ENCODE measurements at regions not wholly inside any gene's neighbourhood (a gene's known extent, or its start where the extent isn't known, plus 50 kb on each side); places are given as distances from the start of the nearest gene placed in this dataset.
A peak's percentile ranks its signal among the peaks of the same experiment; 100 is the strongest.
"Not testable (repeated sequence)": the region's sequence is repeated elsewhere in the genome, so short reads cannot be mapped to it uniquely, and the experiment has no call there.

DNA sequence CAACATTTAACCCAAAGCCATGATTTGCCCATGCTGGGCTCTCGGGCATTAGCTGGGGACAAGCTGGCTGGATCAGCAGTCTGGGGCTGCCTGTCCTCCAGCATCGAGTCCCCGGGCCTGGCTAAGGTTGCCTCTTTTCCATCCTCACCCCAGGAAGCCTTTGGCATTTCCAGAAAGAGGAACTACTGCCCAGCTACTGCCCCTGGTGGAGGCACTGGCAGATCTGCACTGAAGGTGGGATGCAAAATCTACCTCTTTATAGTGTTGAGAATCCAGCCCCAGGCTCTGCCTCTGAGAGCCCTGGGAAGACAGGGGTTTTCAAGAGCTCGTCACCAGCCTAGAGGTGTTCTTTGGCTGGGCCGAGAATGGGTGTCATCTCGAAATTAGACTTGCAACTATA lies 635.9 kb downstream of the MATN1 start:
- no peaks in the 10 kb centered on the region for H3K4me1 ChIP-seq (ENCODE audit: control insufficient read depth in 2 of 2, insufficient read depth in 2 of 2, low read length in 2 of 2)
- H3K27me3 ChIP-seq (ENCODE audit: control insufficient read depth in 2 of 2, insufficient read depth in 1 of 2, low read length in 1 of 2) = peaks cover 0 to 5% of the 10 kb centered on the region in 2 donors
- peaks cover 2 to 9% of the 10 kb centered on the region in 2 donors for H3K9me3 ChIP-seq (ENCODE audit: control insufficient read depth in 2 of 2, insufficient read depth in 1 of 2, low read length in 1 of 2)
- no peaks in the 10 kb centered on the region for H3K36me3 ChIP-seq (ENCODE audit: control insufficient read depth in 2 of 2, insufficient read depth in 2 of 2, low read length in 1 of 2)
- no peak overlapping the region for H3K27ac ChIP-seq (ENCODE audit: low read depth in 1 of 2, low read length in 1 of 2)
- DNase-seq (ENCODE audit: low read depth in 6 of 9, low spot score in 9 of 9) = no peak
- 51% methylated on average over 6 of the region's 6 CpGs for WGBS
- no peak overlapping the region for H3K4me3 ChIP-seq (ENCODE audit: low read length in 2 of 2)

DNA sequence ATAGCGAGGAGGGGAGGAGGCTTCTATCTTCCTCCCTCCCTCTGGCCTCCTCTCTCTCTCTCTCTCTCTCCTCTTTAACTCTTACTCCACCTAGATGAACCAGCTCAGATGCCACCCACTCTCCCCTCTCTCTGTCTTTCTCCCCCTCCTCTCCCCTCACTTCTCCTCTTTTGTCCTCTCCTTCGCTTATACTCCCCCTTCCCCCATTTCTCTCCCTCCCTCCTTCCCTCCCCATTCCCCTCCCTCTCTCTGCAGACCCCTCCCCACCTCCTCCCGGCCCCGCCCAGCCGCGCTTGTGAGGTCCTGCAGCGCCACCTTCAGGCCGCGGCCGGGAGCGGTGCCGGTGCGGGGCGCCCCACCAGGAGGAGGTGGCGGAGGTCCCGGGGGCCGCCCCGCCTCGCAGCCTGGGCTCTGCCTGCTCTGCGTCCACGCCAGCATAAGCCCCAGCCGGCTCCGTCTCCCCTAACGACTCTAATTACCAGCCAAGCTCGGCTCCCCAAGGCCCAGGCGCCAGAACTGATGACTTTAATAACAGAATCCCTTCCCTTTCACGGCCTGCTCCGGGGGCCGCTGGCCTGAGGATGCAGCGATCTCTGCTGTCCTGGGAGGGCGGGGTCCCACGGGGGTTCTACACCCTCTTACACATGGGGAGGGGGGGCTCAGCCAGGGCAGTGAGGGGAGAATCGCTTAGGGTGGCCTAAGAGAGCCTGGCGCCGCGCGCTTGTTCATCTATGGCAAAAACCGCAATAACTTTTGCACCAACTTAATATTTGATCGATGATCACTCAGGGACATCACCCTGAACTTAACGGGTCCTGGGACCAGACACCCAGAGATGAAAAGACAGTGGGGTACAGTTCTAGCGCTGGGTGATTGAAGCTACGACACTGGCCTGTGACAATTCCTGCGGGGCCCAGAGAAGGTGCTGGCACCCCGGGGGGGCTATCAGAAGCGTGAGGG lies 637.3 kb downstream of the MATN1 start:
- no peak overlapping the region for H3K4me3 ChIP-seq (ENCODE audit: low read length in 2 of 2)
- H3K27me3 ChIP-seq (ENCODE audit: control insufficient read depth in 2 of 2, insufficient read depth in 1 of 2, low read length in 1 of 2) = peaks cover 0 to 5% of the 10 kb centered on the region in 2 donors
- DNase-seq (ENCODE audit: low read depth in 6 of 9, low spot score in 9 of 9) = peak in 4 of 9 donors; percentile 4 to 42 (median 22)
- 29% methylated on average over 45 of the region's 45 CpGs for WGBS
- no peaks in the 10 kb centered on the region for H3K36me3 ChIP-seq (ENCODE audit: control insufficient read depth in 2 of 2, insufficient read depth in 2 of 2, low read length in 1 of 2)
- no peak overlapping the region for H3K27ac ChIP-seq (ENCODE audit: low read depth in 1 of 2, low read length in 1 of 2)
- H3K9me3 ChIP-seq (ENCODE audit: control insufficient read depth in 2 of 2, insufficient read depth in 1 of 2, low read length in 1 of 2) = peaks cover 0 to 2% of the 10 kb centered on the region in 2 donors
- no peaks in the 10 kb centered on the region for H3K4me1 ChIP-seq (ENCODE audit: control insufficient read depth in 2 of 2, insufficient read depth in 2 of 2, low read length in 2 of 2)

GRCh38 chr1:30084909-30085571 lies 638.3 kb downstream of the MATN1 start:
- WGBS = 86% methylated on average over 12 of the region's 12 CpGs
- H3K36me3 ChIP-seq (ENCODE audit: control insufficient read depth in 2 of 2, insufficient read depth in 2 of 2, low read length in 1 of 2) = no peaks in the 10 kb centered on the region
- peaks cover 0 to 5% of the 10 kb centered on the region in 2 donors for H3K27me3 ChIP-seq (ENCODE audit: control insufficient read depth in 2 of 2, insufficient read depth in 1 of 2, low read length in 1 of 2)
- no peak overlapping the region for H3K27ac ChIP-seq (ENCODE audit: low read depth in 1 of 2, low read length in 1 of 2)
- no peaks in the 10 kb centered on the region for H3K4me1 ChIP-seq (ENCODE audit: control insufficient read depth in 2 of 2, insufficient read depth in 2 of 2, low read length in 2 of 2)
- H3K4me3 ChIP-seq (ENCODE audit: low read length in 2 of 2) = no peak overlapping the region
- DNase-seq (ENCODE audit: low read depth in 6 of 9, low spot score in 9 of 9) = no peak
- H3K9me3 ChIP-seq (ENCODE audit: control insufficient read depth in 2 of 2, insufficient read depth in 1 of 2, low read length in 1 of 2) = no peaks in the 10 kb centered on the region

GRCh38 chr1:30083800-30084464 lies 639.5 kb downstream of the MATN1 start:
- peaks cover 0 to 5% of the 10 kb centered on the region in 2 donors for H3K27me3 ChIP-seq (ENCODE audit: control insufficient read depth in 2 of 2, insufficient read depth in 1 of 2, low read length in 1 of 2)
- H3K27ac ChIP-seq (ENCODE audit: low read depth in 1 of 2, low read length in 1 of 2) = no peak overlapping the region
- no peaks in the 10 kb centered on the region for H3K36me3 ChIP-seq (ENCODE audit: control insufficient read depth in 2 of 2, insufficient read depth in 2 of 2, low read length in 1 of 2)
- WGBS = 59% methylated on average over 11 of the region's 11 CpGs
- no peaks in the 10 kb centered on the region for H3K4me1 ChIP-seq (ENCODE audit: control insufficient read depth in 2 of 2, insufficient read depth in 2 of 2, low read length in 2 of 2)
- no peak overlapping the region for H3K4me3 ChIP-seq (ENCODE audit: low read length in 2 of 2)
- no peak for DNase-seq (ENCODE audit: low read depth in 6 of 9, low spot score in 9 of 9)
- no peaks in the 10 kb centered on the region for H3K9me3 ChIP-seq (ENCODE audit: control insufficient read depth in 2 of 2, insufficient read depth in 1 of 2, low read length in 1 of 2)

- H3K4me1 ChIP-seq (ENCODE audit: control insufficient read depth in 2 of 2, insufficient read depth in 2 of 2, low read length in 2 of 2) = no peaks in the 10 kb centered on the region
- no peaks in the 10 kb centered on the region for H3K36me3 ChIP-seq (ENCODE audit: control insufficient read depth in 2 of 2, insufficient read depth in 2 of 2, low read length in 1 of 2)
- H3K4me3 ChIP-seq (ENCODE audit: low read length in 2 of 2) = no peak overlapping the region
- peaks cover 0 to 4% of the 10 kb centered on the region in 2 donors for H3K27me3 ChIP-seq (ENCODE audit: control insufficient read depth in 2 of 2, insufficient read depth in 1 of 2, low read length in 1 of 2)
- H3K9me3 ChIP-seq (ENCODE audit: control insufficient read depth in 2 of 2, insufficient read depth in 1 of 2, low read length in 1 of 2) = no peaks in the 10 kb centered on the region
- no peak overlapping the region for H3K27ac ChIP-seq (ENCODE audit: low read depth in 1 of 2, low read length in 1 of 2)
- DNase-seq (ENCODE audit: low read depth in 6 of 9, low spot score in 9 of 9) = no peak
- 89% methylated on average over 6 of the region's 6 CpGs for WGBS
Observed at GRCh38 chr1:30081379-30082102, 641.8 kb downstream of the MATN1 start.

- not testable (repeated sequence) for H3K4me1 ChIP-seq (ENCODE audit: control insufficient read depth in 2 of 2, insufficient read depth in 2 of 2, low read length in 2 of 2); H3K9me3 ChIP-seq (ENCODE audit: control insufficient read depth in 2 of 2, insufficient read depth in 1 of 2, low read length in 1 of 2); DNase-seq (ENCODE audit: low read depth in 6 of 9, low spot score in 9 of 9); H3K27ac ChIP-seq (ENCODE audit: low read depth in 1 of 2, low read length in 1 of 2); H3K27me3 ChIP-seq (ENCODE audit: control insufficient read depth in 2 of 2, insufficient read depth in 1 of 2, low read length in 1 of 2); H3K36me3 ChIP-seq (ENCODE audit: control insufficient read depth in 2 of 2, insufficient read depth in 2 of 2, low read length in 1 of 2); H3K4me3 ChIP-seq (ENCODE audit: low read length in 2 of 2)
Observed at GRCh38 chr1:30075916-30076315, 647.5 kb downstream of the MATN1 start.

DNA sequence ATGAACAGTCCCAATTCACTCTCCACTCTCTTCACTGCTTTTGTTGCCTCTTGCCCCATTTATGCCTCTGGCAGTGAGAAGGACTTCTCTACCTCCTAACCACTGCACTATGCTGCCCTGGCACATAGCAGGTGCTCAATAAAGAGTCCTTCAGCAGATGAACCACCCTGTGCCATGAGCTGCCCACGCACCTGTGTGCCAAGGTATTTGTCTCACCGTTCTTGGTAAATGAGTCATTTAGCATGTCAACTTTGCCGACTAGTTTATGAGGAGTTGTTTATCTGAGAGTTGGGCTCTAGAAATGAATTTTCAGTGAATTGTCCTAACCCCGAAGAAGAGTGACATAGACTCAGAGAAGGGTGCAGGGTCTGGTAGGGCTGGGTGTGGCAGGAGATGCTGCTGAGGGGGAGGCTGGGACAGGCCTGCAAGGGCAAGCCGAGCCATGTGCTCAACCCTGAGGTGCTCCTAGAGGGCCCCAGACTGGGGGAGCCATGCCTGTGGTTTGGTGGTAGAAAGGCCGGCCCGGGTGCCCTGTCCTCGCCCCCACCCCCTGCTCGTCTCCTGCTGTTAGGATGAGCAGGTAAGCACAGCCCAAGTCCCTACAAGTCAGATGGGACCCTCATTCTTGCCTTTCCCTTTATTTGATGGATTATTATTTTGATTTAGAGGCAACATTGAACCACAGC lies 654.5 kb downstream of the MATN1 start:
- Histone ChIP-seq H3K27ac (ENCODE audit: low read depth in 1 of 2, low read length in 1 of 2) (no peak overlapping the region), H3K27me3 (ENCODE audit: control insufficient read depth in 2 of 2, insufficient read depth in 1 of 2, low read length in 1 of 2) (no peaks in the 10 kb centered on the region), H3K4me3 (ENCODE audit: low read length in 2 of 2) (no peak overlapping the region), H3K4me1 (ENCODE audit: control insufficient read depth in 2 of 2, insufficient read depth in 2 of 2, low read length in 2 of 2) (no peaks in the 10 kb centered on the region), H3K36me3 (ENCODE audit: control insufficient read depth in 2 of 2, insufficient read depth in 2 of 2, low read length in 1 of 2) (no peaks in the 10 kb centered on the region), H3K9me3 (ENCODE audit: control insufficient read depth in 2 of 2, insufficient read depth in 1 of 2, low read length in 1 of 2) (no peaks in the 10 kb centered on the region)
- no peak for DNase-seq (ENCODE audit: low read depth in 6 of 9, low spot score in 9 of 9)
- WGBS = 92% methylated on average over 9 of the region's 9 CpGs

DNA sequence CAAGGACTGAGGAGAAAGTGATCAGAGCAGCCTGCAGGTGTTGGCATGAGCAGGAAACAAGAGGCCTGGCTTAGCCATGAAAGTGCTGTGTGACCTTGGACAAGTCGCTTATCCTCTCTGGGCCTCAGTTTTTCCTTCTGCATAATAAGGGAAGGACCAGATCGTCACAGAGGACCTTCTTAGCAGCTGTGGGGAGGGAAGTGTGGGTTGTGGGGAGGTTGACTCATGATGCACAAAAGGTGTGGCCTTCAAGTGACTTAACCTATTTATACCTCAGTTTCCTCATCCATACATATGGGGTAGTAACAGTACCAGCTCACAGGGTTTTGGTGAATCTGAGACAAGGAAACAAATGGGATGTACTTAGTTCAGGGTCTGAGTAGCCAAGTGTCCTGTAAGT lies 658.8 kb downstream of the MATN1 start:
- no peaks in the 10 kb centered on the region for H3K4me1 ChIP-seq (ENCODE audit: control insufficient read depth in 2 of 2, insufficient read depth in 2 of 2, low read length in 2 of 2)
- no peak overlapping the region for H3K4me3 ChIP-seq (ENCODE audit: low read length in 2 of 2)
- H3K27me3 ChIP-seq (ENCODE audit: control insufficient read depth in 2 of 2, insufficient read depth in 1 of 2, low read length in 1 of 2) = no peaks in the 10 kb centered on the region
- no peaks in the 10 kb centered on the region for H3K9me3 ChIP-seq (ENCODE audit: control insufficient read depth in 2 of 2, insufficient read depth in 1 of 2, low read length in 1 of 2)
- H3K36me3 ChIP-seq (ENCODE audit: control insufficient read depth in 2 of 2, insufficient read depth in 2 of 2, low read length in 1 of 2) = no peaks in the 10 kb centered on the region
- 66% methylated on average over 2 of the region's 2 CpGs for WGBS
- H3K27ac ChIP-seq (ENCODE audit: low read depth in 1 of 2, low read length in 1 of 2) = no peak overlapping the region
- DNase-seq (ENCODE audit: low read depth in 6 of 9, low spot score in 9 of 9) = no peak
